ENCODE measurements at regions not wholly inside any gene's neighbourhood (a gene's known extent, or its start where the extent isn't known, plus 50 kb on each side); places are given as distances from the start of the nearest gene placed in this dataset.

GRCh38 chr10:44713307-44713706 is 197.8 kb upstream of the TMEM72 start:
- intact Hi-C loops (cut with micrococcal nuclease) (no loop called here), in situ Hi-C loops (cut with MboI) (no loop called here)
- no peaks in the 10 kb centered on the region for H3K4me1 ChIP-seq (replicated peaks in 1 of 2; ENCODE audit: control insufficient read depth in 2 of 2, insufficient read depth in 2 of 2, low read length in 2 of 2)
- no peaks in the 10 kb centered on the region for H3K79me2 ChIP-seq (ENCODE audit: control insufficient read depth, insufficient read depth, low read length)
- 0% methylated on average over 4 of the region's 4 CpGs for WGBS (ENCODE audit: insufficient coverage, low coverage, missing lambda C conversion rate)
- no peaks in the 10 kb centered on the region for H3K9me3 ChIP-seq (replicated peaks; ENCODE audit: control insufficient read depth, insufficient read depth, low read depth, low read length)
- ATAC-seq (no peak), FAIRE-seq (no peak), DNase-seq (ENCODE audit: extremely low read depth in 1 of 4, low spot score in 3 of 4) (no peak)
- no peak overlapping the region for H3K4me2 ChIP-seq (ENCODE audit: insufficient read depth, low read length)
- H3K36me3 ChIP-seq (ENCODE audit: control insufficient read depth, insufficient read depth, low read length) = no peaks in the 10 kb centered on the region
- H3K27me3 ChIP-seq (ENCODE audit: control insufficient read depth in 2 of 2, insufficient read depth in 2 of 2, low read length in 2 of 2) = peaks cover 0 to 5% of the 10 kb centered on the region in 2 experiments; a peak in 3 of 5 replicates
- H3K9me1 ChIP-seq (ENCODE audit: control insufficient read depth, insufficient read depth, low read length) = no peaks in the 10 kb centered on the region
- no peak overlapping the region for H3K27ac ChIP-seq (ENCODE audit: extremely low read depth, low read depth, low read length)
- ChIA-PET POLR2A (no interaction called here), CTCF (ENCODE audit: low intra/inter-chr PET ratio) (no interaction called here)
- H2AFZ ChIP-seq (ENCODE audit: low read depth, low read length) = no peak overlapping the region
- BruUV-seq (replicated peaks) = no TSS peak
- 0 out of 2 replicates have a peak, but pooled peaks cover 4% of the 10 kb centered on the region for H4K20me1 ChIP-seq (replicated peaks; ENCODE audit: control insufficient read depth, insufficient read depth, low read length)
- H3K9ac ChIP-seq (ENCODE audit: insufficient read depth in 1 of 2, low read depth in 2 of 2, low read length in 2 of 2) = no peak overlapping the region
- H3K4me3 ChIP-seq = no peak overlapping the region
- TF ChIP-seq TFE3 (CRISPR knock-in tag; IDR thresholded peaks at IDR 0.05) = no peak
- TF ChIP-seq PCBP2 (IDR thresholded peaks at IDR 0.05; ENCODE audit: low read depth, low read length, poor library complexity, severe bottlenecking) = no peak
- TF ChIP-seq ZNF282 (CRISPR knock-in tag; IDR thresholded peaks at IDR 0.05) = no peak
- TF ChIP-seq ATF6 (CRISPR knock-in tag; IDR thresholded peaks at IDR 0.05) = no peak
- TF ChIP-seq CBFB (CRISPR knock-in tag; IDR thresholded peaks at IDR 0.05) = no peak
- no peak for TF ChIP-seq RBBP5 (IDR thresholded peaks at IDR 0.05; ENCODE audit: borderline replicate concordance, insufficient read depth, low read length, poor library complexity, severe bottlenecking)
- no peak for TF ChIP-seq POLR2A (conservative IDR thresholded peaks at IDR 0.05)
- no peak for TF ChIP-seq FOXK1 (CRISPR knock-in tag; IDR thresholded peaks at IDR 0.05; ENCODE audit: borderline replicate concordance)
- TF ChIP-seq SAP30 (IDR thresholded peaks at IDR 0.05; ENCODE audit: borderline replicate concordance, insufficient read depth, low read depth, low read length, poor library complexity, severe bottlenecking) = no peak
- no peak for TF ChIP-seq ZNF639 (CRISPR knock-in tag; conservative IDR thresholded peaks at IDR 0.05 in 1 of 2, IDR thresholded peaks at IDR 0.05 in 1 of 2)
- no peak for TF ChIP-seq ZNF740 (CRISPR knock-in tag; IDR thresholded peaks at IDR 0.05)
- TF ChIP-seq ZNF740 (tag; IDR thresholded peaks at IDR 0.05) = no peak

Measured in K562 (cell line).